ENCODE measurements at regions not wholly inside any gene's neighbourhood (a gene's known extent, or its start where the extent isn't known, plus 50 kb on each side); places are given as distances from the start of the nearest gene placed in this dataset.
A peak's percentile ranks its signal among the peaks of the same experiment; 100 is the strongest.

DNA sequence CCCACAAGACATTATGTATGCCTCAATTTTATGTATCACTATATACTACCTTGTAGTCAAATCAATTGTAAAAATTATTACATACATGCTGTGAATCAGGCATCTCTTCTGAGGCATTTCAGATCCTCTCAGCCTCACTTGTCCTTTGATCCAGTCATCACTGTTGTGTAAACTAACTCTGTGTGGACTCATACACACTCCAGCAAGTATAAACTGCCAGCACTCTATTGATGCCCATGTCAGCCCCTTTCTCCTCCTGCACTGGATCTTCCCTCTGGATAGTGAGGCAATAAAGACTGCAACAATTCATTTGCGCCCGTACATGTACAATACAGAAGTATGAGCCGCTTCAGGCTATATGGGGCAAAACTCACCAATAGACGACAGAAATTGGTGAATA, 364.7 kb upstream of the TGFBR2 start:
- peak; percentile 96 to 100 (median 98) for ATAC-seq
- intact Hi-C loops (cut with DNase I) = no loop called here
- TF ChIP-seq POLR2A (IDR thresholded peaks at IDR 0.05) = no peak
- TF ChIP-seq, protein P1, sequence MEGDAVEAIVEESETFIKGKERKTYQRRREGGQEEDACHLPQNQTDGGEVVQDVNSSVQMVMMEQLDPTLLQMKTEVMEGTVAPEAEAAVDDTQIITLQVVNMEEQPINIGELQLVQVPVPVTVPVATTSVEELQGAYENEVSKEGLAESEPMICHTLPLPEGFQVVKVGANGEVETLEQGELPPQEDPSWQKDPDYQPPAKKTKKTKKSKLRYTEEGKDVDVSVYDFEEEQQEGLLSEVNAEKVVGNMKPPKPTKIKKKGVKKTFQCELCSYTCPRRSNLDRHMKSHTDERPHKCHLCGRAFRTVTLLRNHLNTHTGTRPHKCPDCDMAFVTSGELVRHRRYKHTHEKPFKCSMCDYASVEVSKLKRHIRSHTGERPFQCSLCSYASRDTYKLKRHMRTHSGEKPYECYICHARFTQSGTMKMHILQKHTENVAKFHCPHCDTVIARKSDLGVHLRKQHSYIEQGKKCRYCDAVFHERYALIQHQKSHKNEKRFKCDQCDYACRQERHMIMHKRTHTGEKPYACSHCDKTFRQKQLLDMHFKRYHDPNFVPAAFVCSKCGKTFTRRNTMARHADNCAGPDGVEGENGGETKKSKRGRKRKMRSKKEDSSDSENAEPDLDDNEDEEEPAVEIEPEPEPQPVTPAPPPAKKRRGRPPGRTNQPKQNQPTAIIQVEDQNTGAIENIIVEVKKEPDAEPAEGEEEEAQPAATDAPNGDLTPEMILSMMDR (IDR thresholded peaks at IDR 0.05) = no peak
- Histone ChIP-seq H3K4me1 (peaks cover 0 to 34% (median 17%) of the 10 kb centered on the region in 4 donors), H3K36me3 (no peaks in the 10 kb centered on the region), H3K4me3 (no peak overlapping the region), H3K9me3 (no peaks in the 10 kb centered on the region), H3K27me3 (no peaks in the 10 kb centered on the region), H3K27ac (peak overlapping the region in 1 of 3 donors; percentile 5)
- no peak for DNase-seq
- WGBS (ENCODE audit: insufficient coverage, low coverage, low lambda C conversion rate, missing lambda C conversion rate) = 73% methylated on average over 4 of the region's 4 CpGs

- TF ChIP-seq, protein P1 (IDR thresholded peaks at IDR 0.05) = no peak
- TF ChIP-seq POLR2A (IDR thresholded peaks at IDR 0.05) = no peak
- no peak for DNase-seq
- Histone ChIP-seq H3K27ac (no peak overlapping the region), H3K27me3 (no peaks in the 10 kb centered on the region), H3K9me3 (no peaks in the 10 kb centered on the region), H3K4me3 (no peak overlapping the region), H3K36me3 (no peaks in the 10 kb centered on the region), H3K4me1 (peaks cover 0 to 19% (median 9%) of the 10 kb centered on the region in 4 donors)
- intact Hi-C loops (cut with DNase I) = no loop called here
- 80% methylated on average over 9 of the region's 9 CpGs for WGBS (ENCODE audit: insufficient coverage, low coverage, low lambda C conversion rate, missing lambda C conversion rate)
- no peak for ATAC-seq
Observed at GRCh38 chr3:30245858-30246622, 360.4 kb upstream of the TGFBR2 start.

DNA sequence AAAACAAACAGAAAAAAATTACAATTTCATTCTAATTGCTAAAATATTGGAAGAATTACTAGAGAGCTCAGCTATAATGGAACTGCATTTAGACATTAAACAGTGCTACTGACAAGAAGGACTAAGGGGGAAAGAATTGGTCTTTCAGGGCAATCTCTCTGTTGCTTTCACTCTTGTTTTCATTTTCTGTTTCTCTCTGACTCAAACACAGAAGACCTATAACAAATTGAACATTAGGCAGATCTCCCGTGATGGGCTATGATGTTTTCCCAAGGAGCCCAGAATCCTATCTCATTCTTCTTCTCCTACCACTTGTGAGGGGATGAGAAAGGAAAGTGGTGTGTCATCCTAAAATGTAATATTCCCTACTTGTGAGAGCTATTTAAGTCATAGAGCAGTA, 358.0 kb upstream of the TGFBR2 start:
- Histone ChIP-seq H3K4me3 (no peak overlapping the region), H3K36me3 (no peaks in the 10 kb centered on the region), H3K9me3 (no peaks in the 10 kb centered on the region), H3K27me3 (no peaks in the 10 kb centered on the region), H3K27ac (no peak overlapping the region), H3K4me1 (no peaks in the 10 kb centered on the region)
- 50% methylated on average over 1 of the region's 1 CpG for WGBS (ENCODE audit: insufficient coverage, low coverage, low lambda C conversion rate, missing lambda C conversion rate)
- TF ChIP-seq, protein P1 (IDR thresholded peaks at IDR 0.05) = no peak
- no peak for TF ChIP-seq POLR2A (IDR thresholded peaks at IDR 0.05)
- intact Hi-C loops (cut with DNase I) = no loop called here
- ATAC-seq (peak in 1 of 4 donors; percentile 19), DNase-seq (no peak)

- no peaks in the 10 kb centered on the region for H3K27me3 ChIP-seq
Observed at GRCh38 chr3:30252474-30252873, 353.9 kb upstream of the TGFBR2 start.

More at GRCh38 chr3:30252474-30252873, 353.9 kb upstream of the TGFBR2 start:
- H3K4me1 ChIP-seq = no peaks in the 10 kb centered on the region
- no peak overlapping the region for H3K4me3 ChIP-seq
- ATAC-seq (no peak), DNase-seq (no peak)
- no peaks in the 10 kb centered on the region for H3K36me3 ChIP-seq
- H3K9me3 ChIP-seq = no peaks in the 10 kb centered on the region
- intact Hi-C loops (cut with DNase I) = no loop called here
- H3K27ac ChIP-seq = no peak overlapping the region
- TF ChIP-seq, protein P1 (IDR thresholded peaks at IDR 0.05) = no peak
- no peak for TF ChIP-seq POLR2A (IDR thresholded peaks at IDR 0.05)
